ENCODE measurements at regions not wholly inside any gene's neighbourhood (a gene's known extent, or its start where the extent isn't known, plus 50 kb on each side); places are given as distances from the start of the nearest gene placed in this dataset.

- Histone ChIP-seq H3K9me3 (ENCODE audit: insufficient read depth, low read length) (no peaks in the 10 kb centered on the region), H3K9ac (ENCODE audit: insufficient read length, low read depth) (no peak overlapping the region), H3K4me3 (ENCODE audit: insufficient read length, low read depth) (no peak overlapping the region), H3K36me3 (ENCODE audit: insufficient read depth, insufficient read length, low read length) (no peaks in the 10 kb centered on the region), H3K4me1 (ENCODE audit: insufficient read depth, insufficient read length) (no peaks in the 10 kb centered on the region), H3K27me3 (ENCODE audit: insufficient read depth, insufficient read length) (no peaks in the 10 kb centered on the region)
- no peak for TF ChIP-seq YY1 (IDR thresholded peaks at IDR 0.05; ENCODE audit: insufficient read depth, insufficient read length)
- TF ChIP-seq ZNF274 (IDR thresholded peaks at IDR 0.05; ENCODE audit: low read depth, low read length), result no peak
- TF ChIP-seq SUZ12 (IDR thresholded peaks at IDR 0.05; ENCODE audit: extremely low read depth, insufficient read depth, insufficient read length), result no peak
- no peak for DNase-seq (ENCODE audit: low read depth, low spot score)
Observed at GRCh38 chr11:110901441-110901840, 189.2 kb upstream of the ARHGAP20 start.

GRCh38 chr11:110900426-110900825 lies 188.2 kb upstream of the ARHGAP20 start:
- H3K9me3 ChIP-seq (ENCODE audit: insufficient read depth, low read length), result no peaks in the 10 kb centered on the region
- TF ChIP-seq SUZ12 (IDR thresholded peaks at IDR 0.05; ENCODE audit: extremely low read depth, insufficient read depth, insufficient read length) (no peak), ZNF274 (IDR thresholded peaks at IDR 0.05; ENCODE audit: low read depth, low read length) (no peak), YY1 (IDR thresholded peaks at IDR 0.05; ENCODE audit: insufficient read depth, insufficient read length) (no peak)
- no peak overlapping the region for H3K9ac ChIP-seq (ENCODE audit: insufficient read length, low read depth)
- no peaks in the 10 kb centered on the region for H3K27me3 ChIP-seq (ENCODE audit: insufficient read depth, insufficient read length)
- no peak for DNase-seq (ENCODE audit: low read depth, low spot score)
- no peak overlapping the region for H3K4me3 ChIP-seq (ENCODE audit: insufficient read length, low read depth)
- H3K4me1 ChIP-seq (ENCODE audit: insufficient read depth, insufficient read length), result no peaks in the 10 kb centered on the region
- no peaks in the 10 kb centered on the region for H3K36me3 ChIP-seq (ENCODE audit: insufficient read depth, insufficient read length, low read length)

GRCh38 chr11:110897035-110897434 lies 184.8 kb upstream of the ARHGAP20 start:
- TF ChIP-seq SUZ12 (IDR thresholded peaks at IDR 0.05; ENCODE audit: extremely low read depth, insufficient read depth, insufficient read length) (no peak), YY1 (IDR thresholded peaks at IDR 0.05; ENCODE audit: insufficient read depth, insufficient read length) (no peak), ZNF274 (IDR thresholded peaks at IDR 0.05; ENCODE audit: low read depth, low read length) (no peak)

GRCh38 chr11:110896358-110896757 lies 184.1 kb upstream of the ARHGAP20 start:
- no peak overlapping the region for H3K9ac ChIP-seq (ENCODE audit: insufficient read length, low read depth)
- no peaks in the 10 kb centered on the region for H3K4me1 ChIP-seq (ENCODE audit: insufficient read depth, insufficient read length)
- H3K9me3 ChIP-seq (ENCODE audit: insufficient read depth, low read length), result no peaks in the 10 kb centered on the region
- no peak for DNase-seq (ENCODE audit: low read depth, low spot score)
- TF ChIP-seq SUZ12 (IDR thresholded peaks at IDR 0.05; ENCODE audit: extremely low read depth, insufficient read depth, insufficient read length), result no peak
- no peak for TF ChIP-seq ZNF274 (IDR thresholded peaks at IDR 0.05; ENCODE audit: low read depth, low read length)
- TF ChIP-seq YY1 (IDR thresholded peaks at IDR 0.05; ENCODE audit: insufficient read depth, insufficient read length), result no peak
- H3K4me3 ChIP-seq (ENCODE audit: insufficient read length, low read depth), result no peak overlapping the region
- no peaks in the 10 kb centered on the region for H3K36me3 ChIP-seq (ENCODE audit: insufficient read depth, insufficient read length, low read length)
- no peaks in the 10 kb centered on the region for H3K27me3 ChIP-seq (ENCODE audit: insufficient read depth, insufficient read length)

More at GRCh38 chr11:110897035-110897434, 184.8 kb upstream of the ARHGAP20 start:
- H3K9me3 ChIP-seq (ENCODE audit: insufficient read depth, low read length), result no peaks in the 10 kb centered on the region
- DNase-seq (ENCODE audit: low read depth, low spot score), result no peak
- no peak overlapping the region for H3K9ac ChIP-seq (ENCODE audit: insufficient read length, low read depth)
- no peaks in the 10 kb centered on the region for H3K4me1 ChIP-seq (ENCODE audit: insufficient read depth, insufficient read length)
- no peak overlapping the region for H3K4me3 ChIP-seq (ENCODE audit: insufficient read length, low read depth)
- no peaks in the 10 kb centered on the region for H3K36me3 ChIP-seq (ENCODE audit: insufficient read depth, insufficient read length, low read length)
- no peaks in the 10 kb centered on the region for H3K27me3 ChIP-seq (ENCODE audit: insufficient read depth, insufficient read length)

DNA sequence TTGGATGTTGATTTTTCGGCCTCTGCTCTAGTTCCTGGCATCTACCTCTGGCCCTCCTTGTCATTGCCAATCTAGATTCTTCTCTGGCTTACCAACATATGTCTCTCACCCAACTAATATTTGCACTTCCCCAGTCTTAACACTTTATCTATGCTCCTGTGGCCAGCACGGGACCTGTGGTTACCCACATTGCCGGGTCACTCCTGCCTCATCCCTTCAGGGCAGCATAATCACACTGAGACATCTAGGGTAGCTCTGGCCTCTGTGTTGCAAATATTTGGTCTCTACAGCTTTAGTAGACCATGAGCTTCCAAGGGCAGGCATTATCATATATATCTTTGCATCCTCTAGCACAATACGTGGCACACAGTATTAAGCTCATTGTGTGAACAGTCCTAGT lies 182.0 kb upstream of the ARHGAP20 start:
- H3K27me3 ChIP-seq (ENCODE audit: insufficient read depth, insufficient read length), result no peaks in the 10 kb centered on the region
- H3K9ac ChIP-seq (ENCODE audit: insufficient read length, low read depth), result no peak overlapping the region
- no peak for DNase-seq (ENCODE audit: low read depth, low spot score)
- H3K9me3 ChIP-seq (ENCODE audit: insufficient read depth, low read length), result no peaks in the 10 kb centered on the region
- H3K4me1 ChIP-seq (ENCODE audit: insufficient read depth, insufficient read length), result no peaks in the 10 kb centered on the region
- no peak overlapping the region for H3K4me3 ChIP-seq (ENCODE audit: insufficient read length, low read depth)
- H3K36me3 ChIP-seq (ENCODE audit: insufficient read depth, insufficient read length, low read length), result no peaks in the 10 kb centered on the region
- TF ChIP-seq ZNF274 (IDR thresholded peaks at IDR 0.05; ENCODE audit: low read depth, low read length) (no peak), SUZ12 (IDR thresholded peaks at IDR 0.05; ENCODE audit: extremely low read depth, insufficient read depth, insufficient read length) (no peak), YY1 (IDR thresholded peaks at IDR 0.05; ENCODE audit: insufficient read depth, insufficient read length) (no peak)

- Histone ChIP-seq H3K9me3 (ENCODE audit: insufficient read depth, low read length) (no peaks in the 10 kb centered on the region), H3K4me3 (ENCODE audit: insufficient read length, low read depth) (no peak overlapping the region), H3K27me3 (ENCODE audit: insufficient read depth, insufficient read length) (no peaks in the 10 kb centered on the region), H3K9ac (ENCODE audit: insufficient read length, low read depth) (no peak overlapping the region), H3K36me3 (ENCODE audit: insufficient read depth, insufficient read length, low read length) (no peaks in the 10 kb centered on the region), H3K4me1 (ENCODE audit: insufficient read depth, insufficient read length) (no peaks in the 10 kb centered on the region)
- no peak for DNase-seq (ENCODE audit: low read depth, low spot score)
- TF ChIP-seq YY1 (IDR thresholded peaks at IDR 0.05; ENCODE audit: insufficient read depth, insufficient read length), result no peak
- no peak for TF ChIP-seq SUZ12 (IDR thresholded peaks at IDR 0.05; ENCODE audit: extremely low read depth, insufficient read depth, insufficient read length)
- TF ChIP-seq ZNF274 (IDR thresholded peaks at IDR 0.05; ENCODE audit: low read depth, low read length), result no peak
Observed at GRCh38 chr11:110892741-110893285, 180.6 kb upstream of the ARHGAP20 start.

DNA sequence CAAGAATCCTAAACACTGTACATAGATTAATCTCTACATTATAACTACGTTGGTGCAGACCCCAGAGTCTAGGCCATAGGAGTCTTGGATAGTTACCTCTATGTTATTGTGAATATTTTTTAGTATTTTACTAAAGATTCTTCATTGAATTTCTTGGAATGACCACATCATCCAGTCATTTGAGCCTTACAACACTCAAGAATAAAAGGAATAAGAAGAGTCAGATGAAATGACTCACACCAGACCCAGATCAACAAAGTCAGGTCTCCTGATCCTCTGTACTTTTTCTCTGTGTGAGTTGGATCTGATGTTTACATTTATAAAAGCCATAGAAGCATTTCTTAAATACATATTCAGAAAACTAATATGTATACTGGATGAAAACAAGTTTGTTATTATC lies 179.2 kb upstream of the ARHGAP20 start:
- DNase-seq (ENCODE audit: low read depth, low spot score), result no peak
- TF ChIP-seq YY1 (IDR thresholded peaks at IDR 0.05; ENCODE audit: insufficient read depth, insufficient read length) (no peak), ZNF274 (IDR thresholded peaks at IDR 0.05; ENCODE audit: low read depth, low read length) (no peak), SUZ12 (IDR thresholded peaks at IDR 0.05; ENCODE audit: extremely low read depth, insufficient read depth, insufficient read length) (no peak)
- H3K9me3 ChIP-seq (ENCODE audit: insufficient read depth, low read length), result no peaks in the 10 kb centered on the region
- no peaks in the 10 kb centered on the region for H3K27me3 ChIP-seq (ENCODE audit: insufficient read depth, insufficient read length)
- no peaks in the 10 kb centered on the region for H3K4me1 ChIP-seq (ENCODE audit: insufficient read depth, insufficient read length)
- H3K4me3 ChIP-seq (ENCODE audit: insufficient read length, low read depth), result no peak overlapping the region
- no peaks in the 10 kb centered on the region for H3K36me3 ChIP-seq (ENCODE audit: insufficient read depth, insufficient read length, low read length)
- no peak overlapping the region for H3K9ac ChIP-seq (ENCODE audit: insufficient read length, low read depth)
